Right lobe of liver (tissue), 6 donors: ENCODE measurements at regions not wholly inside any gene's neighbourhood (a gene's known extent, or its start where the extent isn't known, plus 50 kb on each side); places are given as distances from the start of the nearest gene placed in this dataset.

Experiments used
- ATAC-seq, 4 donors: fragments of 200-7000 bp; cut with Tn5 transposase; one replicate each; pipeline ENCODE4 v1.9.1; 2020; ENCODE audit warnings: mild to moderate bottlenecking in 4 of 4, moderate library complexity in 4 of 4
- DNase-seq, 3 donors: peaks; one replicate each; pipeline ENCODE4 v3.0.0-alpha.2; 2020
- H3K27ac ChIP-seq, 3 donors: fragments of 200-600 bp; one replicate each; pipeline ENCODE4 v1.8.0; 2022
- H3K27me3 ChIP-seq, 2 donors: fragments of 200-600 bp; one replicate each; pipeline ENCODE4 v1.8.0; 2022
- H3K36me3 ChIP-seq, 4 donors: fragments of 200-600 bp; sonication (generic) in 1 of 4; one replicate each; pipeline versions ENCODE4 v1.5.1 to v1.8.0; 2017 to 2022; ENCODE audit warnings: control low read depth in 1 of 4
- H3K4me1 ChIP-seq, 4 donors: fragments of 200-600 bp; sonication (generic) in 1 of 4; one replicate each; pipeline versions ENCODE4 v1.5.1 to v1.8.0; 2017 to 2022; ENCODE audit warnings: control low read depth in 1 of 4
- H3K4me3 ChIP-seq, 3 donors: fragments of 200-600 bp; one replicate each; pipeline ENCODE4 v1.8.0; 2022
- H3K9me3 ChIP-seq, 4 donors: fragments of 200-600 bp; sonication (generic) in 1 of 4; one replicate each; pipeline versions ENCODE4 v1.5.1 to v1.8.0; 2017 to 2022; ENCODE audit warnings: control low read depth in 1 of 4
- POLR2A ChIP-seq: fragments of 450-650 bp; IDR thresholded peaks from one replicate; pipeline ENCODE4 v1.6.1; 2017; ENCODE audit warnings: antibody characterized with exemption, mild to moderate bottlenecking
- WGBS: methylation state at CpG from one replicate; pipeline ENCODE4 v1.1.6; 2018; ENCODE audit warnings: low coverage, low lambda C conversion rate; ENCODE audit not compliant: insufficient coverage; ENCODE audit errors: missing lambda C conversion rate; 5-methylcytosine and 5-hydroxymethylcytosine counted together
- intact Hi-C, 2 donors: fragments of 100-400 bp; cut with DNase I; formaldehyde crosslinking; loops; one replicate each; pipeline versions ENCODE4 v1.11.2 to v1.14.1; 2022
- TF ChIP-seq, protein P1 (sequence below), 4 donors: fragments of 200-600 bp in 3 of 4; fragments of 450-650 bp in 1 of 4; IDR thresholded peaks; one replicate each; pipeline versions ENCODE4 v1.5.1 to v1.8.0; 2016 to 2022; ENCODE audit warnings: antibody characterized with exemption in 4 of 4, mild to moderate bottlenecking in 2 of 4
- donor health status: DM: no; HTN: yes; CAD: no.
- donor health status: DM: no; HTN: no; CAD: no.
- donor health status: DM: no; HTN: no; CAD: no.
- donor health status: DM: no; HTN: yes; CAD: no.
- donor health status: DM: no; HTN: yes; CAD: no.

DNA sequence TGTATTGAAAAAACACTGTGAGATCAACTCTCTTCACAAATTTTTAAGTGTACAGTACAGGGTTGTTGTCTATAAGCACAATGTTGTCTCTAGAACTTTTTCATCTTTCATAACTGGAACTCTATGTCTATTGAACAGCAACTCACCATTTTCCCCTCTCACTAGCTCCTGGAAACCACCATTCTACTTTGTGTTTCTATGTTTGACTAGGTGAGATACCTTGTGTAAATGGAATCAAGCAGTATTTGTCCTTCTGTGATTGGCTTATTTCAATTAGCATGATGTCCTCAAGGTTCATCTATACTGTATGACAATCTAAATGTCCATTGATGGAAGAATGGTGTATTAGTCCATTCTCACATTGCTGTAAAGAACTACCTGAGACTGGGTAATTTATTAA, 210.1 kb upstream of the FUT9 start:
- no peak overlapping the region for H3K4me3 ChIP-seq
- H3K4me1 ChIP-seq = peaks cover 0 to 8% (median 0%) of the 10 kb centered on the region in 4 donors
- TF ChIP-seq, protein P1, sequence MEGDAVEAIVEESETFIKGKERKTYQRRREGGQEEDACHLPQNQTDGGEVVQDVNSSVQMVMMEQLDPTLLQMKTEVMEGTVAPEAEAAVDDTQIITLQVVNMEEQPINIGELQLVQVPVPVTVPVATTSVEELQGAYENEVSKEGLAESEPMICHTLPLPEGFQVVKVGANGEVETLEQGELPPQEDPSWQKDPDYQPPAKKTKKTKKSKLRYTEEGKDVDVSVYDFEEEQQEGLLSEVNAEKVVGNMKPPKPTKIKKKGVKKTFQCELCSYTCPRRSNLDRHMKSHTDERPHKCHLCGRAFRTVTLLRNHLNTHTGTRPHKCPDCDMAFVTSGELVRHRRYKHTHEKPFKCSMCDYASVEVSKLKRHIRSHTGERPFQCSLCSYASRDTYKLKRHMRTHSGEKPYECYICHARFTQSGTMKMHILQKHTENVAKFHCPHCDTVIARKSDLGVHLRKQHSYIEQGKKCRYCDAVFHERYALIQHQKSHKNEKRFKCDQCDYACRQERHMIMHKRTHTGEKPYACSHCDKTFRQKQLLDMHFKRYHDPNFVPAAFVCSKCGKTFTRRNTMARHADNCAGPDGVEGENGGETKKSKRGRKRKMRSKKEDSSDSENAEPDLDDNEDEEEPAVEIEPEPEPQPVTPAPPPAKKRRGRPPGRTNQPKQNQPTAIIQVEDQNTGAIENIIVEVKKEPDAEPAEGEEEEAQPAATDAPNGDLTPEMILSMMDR (IDR thresholded peaks at IDR 0.05) = no peak
- TF ChIP-seq POLR2A = no peak
- intact Hi-C loops = no loop called here
- H3K36me3 ChIP-seq = no peaks in the 10 kb centered on the region
- no peaks in the 10 kb centered on the region for H3K9me3 ChIP-seq
- ATAC-seq = no peak
- no peak for DNase-seq
- no peak overlapping the region for H3K27ac ChIP-seq
- H3K27me3 ChIP-seq = no peaks in the 10 kb centered on the region

DNA sequence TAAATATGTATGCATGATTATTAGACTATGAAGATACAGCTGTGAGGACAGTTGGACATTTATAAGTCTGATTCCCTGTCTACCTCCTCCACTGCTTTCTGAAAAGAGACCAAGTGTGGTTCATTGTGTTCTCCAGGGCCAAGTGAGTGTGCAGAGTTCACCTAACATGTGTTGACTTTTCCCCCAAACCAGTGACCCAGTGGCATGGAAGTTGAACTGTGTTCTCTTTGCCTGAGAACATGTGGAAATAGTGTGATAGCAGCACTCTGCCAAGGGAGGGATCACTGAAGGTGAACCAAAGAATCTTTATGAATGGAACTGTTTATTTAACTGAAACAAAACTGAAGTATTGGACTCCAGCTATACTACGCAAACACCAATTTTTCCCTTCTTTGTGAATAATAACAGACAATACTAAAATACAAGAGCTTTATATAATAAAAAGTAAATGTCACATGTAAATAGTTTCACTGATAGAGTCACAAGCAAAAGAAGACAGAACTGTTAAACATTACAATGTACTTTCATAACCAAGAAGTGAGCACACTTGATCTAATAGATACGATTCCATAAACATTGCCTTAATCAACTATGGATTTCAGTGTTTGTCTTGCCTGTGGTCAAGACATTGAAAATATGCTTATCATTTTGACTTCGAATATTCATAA, 200.3 kb upstream of the FUT9 start:
- ATAC-seq = peak; percentile 98 to 100 (median 100)

DNA sequence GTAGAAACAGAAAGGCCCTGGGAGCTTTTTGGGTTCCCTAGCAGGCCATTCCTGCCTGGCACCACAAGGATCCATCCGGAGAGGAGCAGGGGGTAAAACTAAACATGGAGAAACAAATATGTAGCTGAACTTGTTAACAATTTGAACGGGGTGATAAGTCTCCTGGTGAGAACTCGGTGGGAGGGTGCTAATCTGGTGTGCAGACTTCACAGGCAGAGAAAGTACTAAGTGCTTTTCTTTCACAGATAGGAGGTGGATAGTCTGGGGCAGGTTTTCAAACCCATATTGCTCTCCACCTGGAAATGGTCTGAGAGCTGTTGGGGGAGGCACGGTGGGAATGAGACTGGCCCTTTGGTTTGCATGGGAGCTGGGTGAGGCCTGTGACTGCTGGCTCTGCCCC, 196.3 kb upstream of the FUT9 start:
- DNase-seq (no peak), ATAC-seq (no peak)
- Histone ChIP-seq H3K27ac (no peak overlapping the region), H3K36me3 (no peaks in the 10 kb centered on the region), H3K4me3 (no peak overlapping the region), H3K27me3 (no peaks in the 10 kb centered on the region), H3K4me1 (peaks cover 0 to 17% (median 7%) of the 10 kb centered on the region in 4 donors), H3K9me3 (no peaks in the 10 kb centered on the region)
- WGBS = 61% methylated on average over 2 of the region's 4 CpGs
- intact Hi-C loops = no loop called here
- TF ChIP-seq, protein P1 (IDR thresholded peaks at IDR 0.05) = no peak

More for the DNA sequence above, 200.3 kb upstream of the FUT9 start:
- intact Hi-C loops = no loop called here
- H3K36me3 ChIP-seq = no peaks in the 10 kb centered on the region
- no peak for TF ChIP-seq POLR2A
- TF ChIP-seq, protein P1 (IDR thresholded peaks at IDR 0.05) = no peak
- no peaks in the 10 kb centered on the region for H3K27me3 ChIP-seq
- 26% methylated on average over 3 of the region's 3 CpGs for WGBS
- H3K27ac ChIP-seq = peak overlapping the region in 2 of 3 donors; percentile 38 to 48
- peaks cover 0 to 17% (median 8%) of the 10 kb centered on the region in 4 donors for H3K4me1 ChIP-seq
- DNase-seq = peak; percentile 23 to 89 (median 51)
- H3K9me3 ChIP-seq = no peaks in the 10 kb centered on the region
- no peak overlapping the region for H3K4me3 ChIP-seq

DNA sequence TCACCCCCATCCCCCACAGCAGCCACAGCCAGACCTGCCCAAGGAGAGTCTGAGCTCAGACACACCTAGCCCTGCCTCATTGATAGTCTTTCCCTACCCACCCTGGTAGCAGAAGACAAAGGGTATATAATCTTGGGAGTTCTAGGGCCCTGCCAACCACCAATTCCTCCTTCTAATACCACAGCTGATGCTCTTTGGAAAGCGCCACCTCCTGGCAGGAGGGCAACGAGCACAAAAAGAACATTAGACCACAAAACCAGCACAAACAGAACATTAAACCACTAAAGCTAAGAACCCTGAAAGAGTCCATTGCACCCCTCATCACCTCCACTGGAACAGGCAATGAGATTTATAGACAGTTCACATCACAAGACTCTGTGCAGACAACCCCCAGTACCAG, 195.8 kb upstream of the FUT9 start:
- Histone ChIP-seq H3K4me3 (no peak overlapping the region), H3K9me3 (no peaks in the 10 kb centered on the region), H3K27ac (no peak overlapping the region), H3K27me3 (no peaks in the 10 kb centered on the region), H3K36me3 (no peaks in the 10 kb centered on the region), H3K4me1 (peaks cover 0 to 13% (median 5%) of the 10 kb centered on the region in 4 donors)
- ATAC-seq (no peak), DNase-seq (no peak)
- WGBS = no CpG with 5 or more reads among the region's 2 CpGs
- TF ChIP-seq, protein P1 (IDR thresholded peaks at IDR 0.05) = peak in 2 of 4 donors; percentile 17 to 24
- no peak for TF ChIP-seq POLR2A
- intact Hi-C loops = no loop called here
